GM23248 (cell line): ENCODE measurements at regions not wholly inside any gene's neighbourhood (a gene's known extent, or its start where the extent isn't known, plus 50 kb on each side); places are given as distances from the start of the nearest gene placed in this dataset.

Experiments used
- DNase-seq: peaks from one replicate; pipeline ENCODE4 v3.0.0-alpha.2; 2015
- H2AFZ ChIP-seq: fragments of 200-600 bp; sonication (generic); 2 replicates; pipeline ENCODE4 v1.6.1; 2016; ENCODE audit warnings: antibody characterized with exemption
- H3F3A ChIP-seq: fragments of 200-600 bp; sonication (generic); 2 replicates; pipeline ENCODE4 v1.6.1; 2016; ENCODE audit warnings: mild to moderate bottlenecking, antibody characterized with exemption, mixed run types; ENCODE audit not compliant: insufficient read depth
- H3K27ac ChIP-seq: fragments of 200-600 bp; sonication (generic); 2 replicates; pipeline ENCODE4 v1.5.1; 2016; ENCODE audit warnings: mild to moderate bottlenecking
- H3K27me3 ChIP-seq: fragments of 200-600 bp; sonication (generic); replicated peaks from 2 replicates; pipeline ENCODE4 v1.6.1; 2016; ENCODE audit warnings: mild to moderate bottlenecking; ENCODE audit not compliant: insufficient read depth
- H3K36me3 ChIP-seq: fragments of 200-600 bp; sonication (generic); 2 replicates; pipeline ENCODE4 v1.6.1; 2016; ENCODE audit warnings: low read depth, mild to moderate bottlenecking
- H3K4me1 ChIP-seq: fragments of 200-600 bp; sonication (generic); 2 replicates; pipeline ENCODE4 v1.6.1; 2016; ENCODE audit warnings: mild to moderate bottlenecking; ENCODE audit not compliant: insufficient read depth
- H3K4me2 ChIP-seq: fragments of 200-600 bp; sonication (generic); one replicate; pipeline ENCODE4 v1.6.1; 2016; ENCODE audit warnings: mild to moderate bottlenecking; ENCODE audit not compliant: unreplicated experiment
- H3K4me3 ChIP-seq: fragments of 200-600 bp; sonication (generic); 2 replicates; pipeline ENCODE4 v1.5.1; 2016; ENCODE audit warnings: mild to moderate bottlenecking
- H3K79me2 ChIP-seq: fragments of 200-600 bp; sonication (generic); 2 replicates; pipeline ENCODE4 v1.6.1; 2016; ENCODE audit warnings: mild to moderate bottlenecking; ENCODE audit not compliant: insufficient read depth
- H3K9ac ChIP-seq: fragments of 200-600 bp; sonication (generic); 2 replicates; pipeline ENCODE4 v1.6.1; 2016; ENCODE audit warnings: mild to moderate bottlenecking
- H3K9me2 ChIP-seq: fragments of 200-600 bp; sonication (generic); 2 replicates; pipeline ENCODE4 v1.6.1; 2016; ENCODE audit warnings: mixed run types, mild to moderate bottlenecking, moderate library complexity; ENCODE audit not compliant: insufficient read depth
- H3K9me3 ChIP-seq: fragments of 200-600 bp; sonication (generic); one replicate; pipeline ENCODE4 v1.6.1; 2017; ENCODE audit warnings: low read depth
- H4K20me1 ChIP-seq: fragments of 200-600 bp; sonication (generic); 2 replicates; pipeline ENCODE4 v1.6.0; 2016; ENCODE audit not compliant: insufficient read depth
- EZH2 ChIP-seq: fragments of 200-600 bp; sonication (generic); IDR thresholded peaks from 2 replicates; pipeline ENCODE4 v1.6.1; 2018; ENCODE audit warnings: antibody characterized with exemption, mild to moderate bottlenecking; ENCODE audit not compliant: insufficient read depth, poor library complexity, severe bottlenecking
- EZH2phosphoT487 ChIP-seq: fragments of 200-600 bp; sonication (generic); IDR thresholded peaks from 2 replicates; pipeline ENCODE4 v1.6.1; 2018; ENCODE audit warnings: antibody characterized with exemption, moderate library complexity, mild to moderate bottlenecking, low read depth; ENCODE audit not compliant: insufficient read depth
- WGBS, 2 experiments: methylation state at CpG; one replicate each; pipeline ENCODE4 v1.1.6; 2015 to 2017; ENCODE audit warnings: low lambda C conversion rate in 2 of 2, low coverage in 1 of 2; ENCODE audit errors: missing lambda C conversion rate in 2 of 2; 5-methylcytosine and 5-hydroxymethylcytosine counted together
- in situ Hi-C: fragments of 300-500 bp; cut with MboI; formaldehyde crosslinking; loops from 2 replicates; pipeline ENCODE4 v1.15.0; 2020

- Histone ChIP-seq H3F3A (no peaks in the 10 kb centered on the region), H3K79me2 (no peaks in the 10 kb centered on the region)
- 92% methylated on average over 2 of the region's 2 CpGs for WGBS, 2 experiments
Measured at GRCh38 chr12:69015017-69015416, 82.0 kb upstream of the CPM start.

DNA sequence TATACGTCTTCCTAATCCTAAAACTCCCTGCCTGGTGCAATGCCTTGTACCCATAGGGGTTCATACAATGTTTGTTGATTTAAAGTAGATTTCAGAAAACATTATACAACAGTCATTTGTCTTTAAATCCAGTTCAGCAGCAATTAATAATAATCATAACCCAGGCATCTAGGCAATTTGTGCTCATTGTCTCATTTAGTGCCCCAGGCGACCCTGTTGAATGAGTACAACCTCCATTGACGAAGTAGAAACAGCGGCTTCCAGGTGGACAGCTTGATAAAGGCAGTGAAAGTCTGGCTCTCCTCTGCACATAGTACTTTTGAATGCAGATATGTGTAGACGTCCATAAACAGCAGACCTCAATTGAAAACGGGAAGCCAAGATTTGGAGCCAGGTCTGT is 82.9 kb upstream of the CPM start:
- Histone ChIP-seq H3K79me2 (no peaks in the 10 kb centered on the region), H3K4me1 (no peaks in the 10 kb centered on the region), H3K27me3 (no peaks in the 10 kb centered on the region), H3K9ac (no peak overlapping the region), H3K4me2 (no peak overlapping the region), H3F3A (no peaks in the 10 kb centered on the region), H3K36me3 (no peaks in the 10 kb centered on the region), H3K9me2 (no peaks in the 10 kb centered on the region), H3K4me3 (no peak overlapping the region), H2AFZ (no peak overlapping the region), H3K9me3 (no peaks in the 10 kb centered on the region), H3K27ac (no peak overlapping the region), H4K20me1 (no peaks in the 10 kb centered on the region)
- in situ Hi-C loops = no loop called here
- no peak for DNase-seq
- TF ChIP-seq EZH2phosphoT487 (no peak), EZH2 (no peak)
- WGBS, 2 experiments = 76 to 79% methylated on average over 6 of the region's 6 CpGs

More at GRCh38 chr12:69015017-69015416, 82.0 kb upstream of the CPM start:
- H3K4me2 ChIP-seq = no peak overlapping the region
- H3K27me3 ChIP-seq = no peaks in the 10 kb centered on the region
- no peak overlapping the region for H3K4me3 ChIP-seq
- no peak overlapping the region for H2AFZ ChIP-seq
- H3K4me1 ChIP-seq = no peaks in the 10 kb centered on the region
- H3K36me3 ChIP-seq = no peaks in the 10 kb centered on the region
- no peak for TF ChIP-seq EZH2
- no peak for TF ChIP-seq EZH2phosphoT487
- H3K9me3 ChIP-seq = no peaks in the 10 kb centered on the region
- no peaks in the 10 kb centered on the region for H4K20me1 ChIP-seq
- in situ Hi-C loops = no loop called here
- no peak overlapping the region for H3K9ac ChIP-seq
- no peaks in the 10 kb centered on the region for H3K9me2 ChIP-seq
- DNase-seq = no peak
- H3K27ac ChIP-seq = no peak overlapping the region

GRCh38 chr12:69019082-69019481 is 86.1 kb upstream of the CPM start:
- Histone ChIP-seq H3K9me3 (no peaks in the 10 kb centered on the region), H3K9ac (no peak overlapping the region), H2AFZ (no peak overlapping the region), H3K4me1 (0 out of 2 replicates have a peak, but pooled peaks cover under 1% of the 10 kb centered on the region), H3K79me2 (no peaks in the 10 kb centered on the region), H3K27me3 (no peaks in the 10 kb centered on the region), H3K36me3 (no peaks in the 10 kb centered on the region), H3K9me2 (no peaks in the 10 kb centered on the region), H4K20me1 (no peaks in the 10 kb centered on the region), H3K4me2 (no peak overlapping the region), H3K4me3 (no peak overlapping the region), H3K27ac (no peak overlapping the region), H3F3A (no peaks in the 10 kb centered on the region)
- TF ChIP-seq EZH2phosphoT487 (no peak), EZH2 (no peak)
- in situ Hi-C loops = no loop called here
- DNase-seq = no peak

DNA sequence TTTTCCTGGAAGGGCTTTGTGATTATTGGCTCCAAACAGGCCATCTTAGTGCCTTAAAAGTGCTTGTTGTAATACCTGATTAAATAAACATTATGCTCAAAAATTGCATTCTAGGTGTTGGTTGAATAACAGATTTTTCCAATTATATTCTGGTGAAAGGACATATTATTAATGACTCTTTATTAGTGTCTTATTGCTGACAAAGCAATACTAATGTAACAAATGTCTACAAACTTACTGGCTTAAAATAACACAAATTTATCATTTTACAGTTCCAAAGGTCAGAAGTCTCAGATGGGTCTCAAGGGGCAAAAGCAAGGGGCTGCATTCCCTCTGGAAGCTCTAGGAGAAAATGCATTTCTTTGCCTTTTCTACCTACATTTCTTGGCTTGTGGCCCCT is 86.9 kb upstream of the CPM start:
- Histone ChIP-seq H3F3A (peaks cover 4% of the 10 kb centered on the region; the same call in 1 of the 2 replicates), H2AFZ (no peak overlapping the region), H3K36me3 (no peaks in the 10 kb centered on the region), H3K4me3 (no peak overlapping the region), H3K27ac (no peak overlapping the region), H3K9ac (no peak overlapping the region), H4K20me1 (no peaks in the 10 kb centered on the region), H3K27me3 (no peaks in the 10 kb centered on the region), H3K79me2 (no peaks in the 10 kb centered on the region), H3K9me2 (no peaks in the 10 kb centered on the region), H3K4me1 (peaks cover 9% of the 10 kb centered on the region), H3K9me3 (no peaks in the 10 kb centered on the region), H3K4me2 (no peak overlapping the region)
- in situ Hi-C loops = no loop called here
- TF ChIP-seq EZH2phosphoT487 = no peak
- TF ChIP-seq EZH2 = no peak
- DNase-seq = no peak

- DNase-seq = peak; percentile 36
- Histone ChIP-seq H3K36me3 (no peaks in the 10 kb centered on the region), H3K4me2 (no peak overlapping the region), H3K9me3 (no peaks in the 10 kb centered on the region), H4K20me1 (no peaks in the 10 kb centered on the region), H3K4me1 (peaks cover 21% of the 10 kb centered on the region), H3K4me3 (no peak overlapping the region), H3K79me2 (no peaks in the 10 kb centered on the region), H3K27ac (no peak overlapping the region), H3K27me3 (no peaks in the 10 kb centered on the region), H2AFZ (no peak overlapping the region), H3K9ac (no peak overlapping the region), H3K9me2 (no peaks in the 10 kb centered on the region; the same call in 1 of the 2 replicates), H3F3A (peaks cover 19% of the 10 kb centered on the region; the same call in 1 of the 2 replicates)
- in situ Hi-C loops = no loop called here
- TF ChIP-seq EZH2phosphoT487 (no peak), EZH2 (no peak)
- WGBS, 2 experiments = 96 to 97% methylated on average over 4 of the region's 4 CpGs
Measured at GRCh38 chr12:69022674-69023073, 89.7 kb upstream of the CPM start.
